GM12873 (cell line): ENCODE measurements at regions not wholly inside any gene's neighbourhood (a gene's known extent, or its start where the extent isn't known, plus 50 kb on each side); places are given as distances from the start of the nearest gene placed in this dataset.

Experiments used
- TF ChIP-seq, protein P1 (sequence below): IDR thresholded peaks from 2 replicates; pipeline ENCODE4 v1.5.1; 2012; ENCODE audit warnings: low read depth, mild to moderate bottlenecking, moderate library complexity, low read length, control low read depth; ENCODE audit not compliant: insufficient read depth; ENCODE audit errors: missing control alignments

DNA sequence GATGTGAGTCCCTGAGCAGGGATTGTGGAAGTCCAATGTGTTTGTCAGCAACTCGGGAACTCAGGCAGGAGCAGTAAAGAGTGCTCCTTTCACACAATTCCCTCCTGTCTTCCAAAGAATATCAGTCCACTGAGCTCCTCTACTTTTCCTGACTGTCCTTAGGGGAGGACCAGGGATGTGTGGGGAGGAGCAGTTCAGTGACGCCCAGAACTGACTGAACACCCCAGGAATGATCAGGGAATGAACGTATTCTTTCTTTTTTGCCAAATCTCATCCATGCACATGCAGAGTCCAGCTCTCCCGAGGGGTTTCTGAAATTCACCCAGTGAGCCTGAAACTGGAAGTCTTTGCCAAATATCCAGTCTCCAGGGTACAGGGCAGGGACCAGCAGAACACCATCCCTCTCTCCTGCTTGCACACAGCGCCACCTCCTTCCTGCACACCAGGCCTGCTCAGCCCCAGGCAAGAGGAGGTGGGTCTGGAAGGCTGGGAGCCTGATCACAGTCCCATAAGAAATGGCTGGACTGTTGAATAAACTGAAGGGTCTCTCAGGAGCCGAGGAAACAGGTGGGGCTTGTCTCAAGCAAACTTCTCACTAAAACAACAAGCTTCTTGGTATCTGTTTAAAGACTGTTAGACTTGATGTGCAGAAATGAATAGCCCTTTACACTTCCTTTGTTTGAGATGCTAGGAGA is 294.7 kb downstream of the C7orf25 start:
- TF ChIP-seq, protein P1, sequence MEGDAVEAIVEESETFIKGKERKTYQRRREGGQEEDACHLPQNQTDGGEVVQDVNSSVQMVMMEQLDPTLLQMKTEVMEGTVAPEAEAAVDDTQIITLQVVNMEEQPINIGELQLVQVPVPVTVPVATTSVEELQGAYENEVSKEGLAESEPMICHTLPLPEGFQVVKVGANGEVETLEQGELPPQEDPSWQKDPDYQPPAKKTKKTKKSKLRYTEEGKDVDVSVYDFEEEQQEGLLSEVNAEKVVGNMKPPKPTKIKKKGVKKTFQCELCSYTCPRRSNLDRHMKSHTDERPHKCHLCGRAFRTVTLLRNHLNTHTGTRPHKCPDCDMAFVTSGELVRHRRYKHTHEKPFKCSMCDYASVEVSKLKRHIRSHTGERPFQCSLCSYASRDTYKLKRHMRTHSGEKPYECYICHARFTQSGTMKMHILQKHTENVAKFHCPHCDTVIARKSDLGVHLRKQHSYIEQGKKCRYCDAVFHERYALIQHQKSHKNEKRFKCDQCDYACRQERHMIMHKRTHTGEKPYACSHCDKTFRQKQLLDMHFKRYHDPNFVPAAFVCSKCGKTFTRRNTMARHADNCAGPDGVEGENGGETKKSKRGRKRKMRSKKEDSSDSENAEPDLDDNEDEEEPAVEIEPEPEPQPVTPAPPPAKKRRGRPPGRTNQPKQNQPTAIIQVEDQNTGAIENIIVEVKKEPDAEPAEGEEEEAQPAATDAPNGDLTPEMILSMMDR, result no peak

DNA sequence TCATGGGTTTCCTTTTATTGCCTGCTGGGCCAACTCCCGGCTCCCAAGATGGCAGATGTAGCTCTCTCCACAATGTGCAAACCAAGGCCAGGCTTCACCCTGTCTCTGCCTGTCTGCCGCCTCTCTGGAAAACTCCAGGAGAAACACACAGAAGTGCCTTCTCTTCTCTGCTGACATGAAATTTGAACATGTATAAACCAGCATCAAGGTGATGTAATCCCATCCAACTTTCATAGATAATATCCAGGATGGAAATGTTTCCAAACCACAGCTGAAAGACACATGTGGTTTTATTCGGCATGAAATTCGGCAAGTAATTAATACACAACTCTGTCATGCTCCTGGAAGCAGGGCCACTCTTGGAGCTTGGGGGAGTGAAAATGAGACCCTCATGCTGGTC is 297.2 kb downstream of the C7orf25 start:
- TF ChIP-seq, protein P1, result no peak

DNA sequence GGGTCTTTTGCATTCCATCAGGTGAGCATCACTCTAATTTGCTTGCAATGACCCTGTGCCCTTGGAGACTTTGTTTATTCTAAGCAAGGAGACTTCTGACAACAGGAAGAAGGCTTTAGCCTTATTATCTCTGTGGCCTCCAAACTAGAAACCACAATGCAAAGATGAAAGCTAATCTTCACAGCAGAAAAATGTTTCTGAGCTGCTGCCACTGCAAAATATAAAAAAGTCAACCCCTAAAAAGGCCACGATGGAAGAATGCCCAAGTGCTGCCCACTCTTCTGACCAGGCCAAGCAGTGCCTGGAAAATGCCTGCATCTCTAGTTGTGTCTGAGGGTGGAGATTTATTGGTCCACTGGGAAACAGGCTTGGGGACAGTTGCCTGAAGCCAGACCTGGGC is 299.9 kb downstream of the C7orf25 start:
- TF ChIP-seq, protein P1, result no peak

DNA sequence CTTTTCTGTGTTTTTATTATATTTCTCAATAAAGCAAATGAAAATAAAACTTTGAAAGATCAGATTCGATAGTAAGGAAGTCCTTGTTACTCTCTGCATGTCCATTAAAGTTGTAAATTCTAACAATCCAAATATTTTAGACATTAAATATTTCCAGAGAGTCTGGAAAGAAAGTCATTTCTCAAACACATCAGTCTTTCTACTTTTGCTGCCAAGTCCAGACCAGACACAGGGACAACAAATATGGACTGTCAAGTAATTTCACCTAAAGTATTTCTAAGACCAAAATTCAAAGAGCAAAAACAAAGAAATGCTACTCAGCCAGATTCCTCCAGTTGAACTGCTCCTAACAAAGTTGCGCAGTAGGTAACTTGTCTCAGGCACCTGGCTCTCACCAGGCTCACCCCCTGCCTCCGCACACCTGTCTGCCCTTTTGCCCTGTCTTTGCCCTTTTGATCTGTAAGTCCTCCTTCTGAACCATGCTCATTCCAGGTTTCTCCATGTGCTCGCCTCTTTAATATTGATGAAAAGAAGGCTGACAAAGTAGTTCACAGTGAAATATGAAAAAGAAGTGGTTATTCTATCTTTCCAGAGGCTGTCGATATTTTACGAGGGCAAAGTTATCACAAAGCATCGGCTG is 300.5 kb downstream of the C7orf25 start:
- TF ChIP-seq, protein P1, result no peak

GRCh38 chr7:42606193-42606905 is 305.5 kb downstream of the C7orf25 start:
- TF ChIP-seq, protein P1, result no peak

DNA sequence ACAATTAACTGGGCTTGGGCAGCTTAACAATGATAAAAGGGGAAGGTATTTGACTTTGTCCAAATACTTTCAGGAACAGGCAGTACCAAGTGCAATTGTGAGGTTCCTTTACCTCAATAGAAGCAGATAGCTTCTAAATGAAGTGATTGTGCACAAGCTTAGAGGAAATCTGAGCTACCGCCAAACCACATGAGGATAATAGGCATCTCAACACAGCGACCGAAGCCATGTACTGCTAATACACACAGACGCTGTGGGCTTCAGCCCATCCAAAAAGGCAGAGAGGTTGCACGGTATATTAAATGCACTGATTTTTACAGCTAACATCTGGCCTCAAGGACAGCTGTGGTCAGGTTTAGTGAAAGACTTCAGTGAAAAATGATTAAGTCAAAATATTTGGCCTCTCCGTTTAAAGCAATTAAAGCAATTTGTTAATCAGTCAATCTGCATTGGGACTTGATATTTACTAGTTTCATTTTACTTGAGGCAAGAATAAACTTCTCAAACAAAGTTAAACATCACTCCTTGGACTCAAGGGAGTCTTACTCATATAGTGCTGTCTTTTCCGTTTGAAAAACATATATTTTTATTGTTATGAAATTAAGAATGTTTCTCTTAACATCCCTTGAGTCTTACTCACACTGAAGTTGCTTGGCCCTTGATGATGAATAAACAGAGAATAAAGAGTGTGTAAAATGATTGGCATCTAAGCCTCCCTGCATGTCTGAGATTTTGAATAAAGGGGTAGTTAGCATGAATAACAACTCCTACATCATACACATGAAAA is 306.3 kb downstream of the C7orf25 start:
- TF ChIP-seq, protein P1, result no peak

- TF ChIP-seq, protein P1, result no peak
Observed at GRCh38 chr7:42603496-42603895, 308.4 kb downstream of the C7orf25 start.
